GM21367 (cell line): ENCODE measurements at regions not wholly inside any gene's neighbourhood (a gene's known extent, or its start where the extent isn't known, plus 50 kb on each side); places are given as distances from the start of the nearest gene placed in this dataset.
"Not testable (repeated sequence)": the region's sequence is repeated elsewhere in the genome, so short reads cannot be mapped to it uniquely, and the experiment has no call there.

Experiments used
- ATAC-seq: cut with Tn5 transposase; IDR thresholded peaks from one replicate; pipeline ENCODE4 v1.9.1; 2021; ENCODE audit not compliant: unreplicated experiment

DNA sequence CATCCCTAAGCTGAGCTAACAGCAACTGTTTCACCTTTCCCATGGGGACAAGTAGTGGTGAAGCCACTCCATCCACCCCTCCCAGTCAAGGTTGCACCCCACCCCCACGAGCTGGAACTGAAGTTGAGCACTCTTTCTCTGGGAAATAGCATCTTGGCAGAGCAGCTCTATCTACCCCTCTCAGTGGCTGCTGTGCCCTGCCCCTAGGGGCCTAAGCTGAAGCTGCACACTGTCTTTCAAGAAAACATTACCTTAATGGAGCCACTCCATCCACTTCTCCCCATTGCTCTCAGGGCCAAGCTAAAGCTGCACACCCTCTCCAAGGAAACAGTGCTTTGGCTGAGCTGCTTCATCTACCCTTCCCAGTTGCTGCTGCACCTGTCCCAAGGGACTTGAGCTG is 170.6 kb upstream of the CCDC196 start:
- ATAC-seq: no peak

DNA sequence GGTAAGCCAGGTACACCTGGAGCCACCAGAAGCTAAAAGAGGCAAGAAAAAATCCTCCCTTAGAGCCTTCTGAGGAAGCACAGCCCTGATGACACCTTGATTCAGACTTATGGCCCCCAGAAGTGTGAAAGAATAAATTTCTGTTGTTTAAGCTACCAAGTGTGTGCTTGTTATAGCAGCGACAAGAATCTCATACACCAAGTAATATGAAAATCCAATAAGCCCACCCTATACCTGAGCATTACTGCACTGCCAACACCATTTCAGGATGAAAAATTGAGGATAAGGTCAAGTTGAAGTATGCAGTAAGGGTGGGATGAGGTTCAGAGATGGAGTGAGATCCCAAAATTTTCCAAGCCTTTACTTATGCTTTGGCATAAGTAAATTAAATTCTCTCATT is 163.6 kb upstream of the CCDC196 start:
- ATAC-seq: no peak

DNA sequence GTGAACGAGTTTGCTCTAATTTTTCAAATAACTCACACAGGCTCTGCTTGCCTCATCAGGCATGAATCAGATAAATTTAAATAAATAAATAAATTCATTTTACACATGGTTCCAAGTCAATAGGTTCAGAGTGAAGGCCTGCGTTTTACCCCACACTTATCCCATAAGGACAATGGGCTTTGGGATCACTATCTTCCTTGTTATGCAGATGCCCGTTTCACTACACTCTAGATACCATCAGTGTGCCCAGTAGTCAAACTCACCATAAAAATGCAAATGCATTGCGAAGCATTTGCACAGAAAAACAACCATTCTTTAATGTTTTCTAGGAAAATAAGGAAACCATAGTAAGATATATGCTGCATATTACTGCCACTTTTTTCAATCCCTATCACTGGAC is 155.9 kb upstream of the CCDC196 start:
- no peak for ATAC-seq

DNA sequence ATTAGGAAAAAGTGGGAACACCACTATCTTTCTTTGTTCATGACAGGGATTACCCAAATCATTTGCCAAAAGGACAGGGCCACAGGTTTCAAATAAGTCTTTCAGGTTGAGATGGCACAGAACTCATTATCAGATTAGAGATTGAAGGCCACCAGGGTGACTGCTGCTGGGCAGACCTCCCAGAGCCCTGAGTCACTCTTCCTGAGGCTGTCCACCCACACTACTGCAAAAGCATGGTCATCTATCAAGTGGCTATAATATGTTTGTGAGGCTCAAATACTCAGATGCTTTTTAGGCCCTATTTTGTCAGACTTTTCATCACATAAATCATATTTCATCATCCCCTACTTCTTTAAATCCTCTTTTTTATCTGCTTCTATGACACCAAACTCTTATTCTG is 155.3 kb upstream of the CCDC196 start:
- ATAC-seq: no peak

DNA sequence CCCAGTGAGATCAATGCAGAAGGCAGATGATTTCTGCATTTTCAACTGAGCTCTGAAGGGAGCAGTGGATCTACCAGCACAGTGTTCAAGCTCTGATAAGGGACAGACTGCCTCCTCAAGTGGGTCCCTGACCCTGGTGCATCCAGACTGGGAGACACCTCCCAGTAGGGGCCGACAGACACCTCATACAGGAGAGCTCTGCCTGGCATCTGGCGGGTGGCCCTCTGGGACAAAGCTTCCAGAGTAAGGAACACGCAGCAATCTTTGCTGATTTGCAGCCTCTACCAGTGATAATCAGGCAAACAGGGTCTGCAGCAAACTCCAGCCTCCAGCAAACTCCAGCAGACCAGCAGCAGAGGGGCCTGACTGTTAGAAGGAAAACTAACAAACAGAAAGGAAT is 152.9 kb upstream of the CCDC196 start:
- not testable (repeated sequence) for ATAC-seq

DNA sequence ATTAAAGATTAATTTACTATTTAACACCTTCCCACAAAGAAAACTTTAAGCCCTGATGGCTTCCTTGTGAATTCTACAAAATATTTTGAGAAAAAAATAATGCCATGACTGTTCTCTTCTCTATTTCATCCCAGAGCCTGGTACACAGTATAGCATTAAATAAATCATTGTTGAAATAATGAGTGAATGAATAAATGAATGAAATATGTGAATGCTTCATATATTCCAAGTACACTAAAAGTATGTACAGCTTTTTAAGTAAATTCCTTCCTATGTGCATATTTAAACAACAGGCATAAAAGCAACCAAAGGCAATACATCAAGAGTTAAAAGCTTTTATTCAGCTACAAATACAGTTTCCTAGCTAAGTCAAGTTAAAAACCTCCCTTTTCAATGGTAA is 144.9 kb upstream of the CCDC196 start:
- no peak for ATAC-seq

DNA sequence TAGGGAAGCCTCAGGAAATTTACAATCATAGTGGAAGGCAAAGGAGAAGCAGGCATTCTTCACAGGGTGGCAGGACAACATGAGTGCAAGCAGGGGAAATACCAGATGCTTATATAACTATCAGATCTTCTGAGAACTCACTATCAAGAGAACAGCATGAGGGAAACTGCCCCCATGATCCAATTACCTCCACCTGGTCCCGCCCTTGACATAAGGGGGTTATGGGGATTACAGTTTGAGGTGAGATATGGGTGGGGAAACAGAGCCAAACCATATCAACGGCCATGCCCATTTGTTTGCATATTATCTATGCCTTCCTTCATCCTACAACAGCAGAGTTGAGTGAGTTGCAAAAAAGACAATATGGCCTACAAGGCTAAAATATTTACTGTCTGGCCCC is 140.2 kb upstream of the CCDC196 start:
- ATAC-seq: no peak

DNA sequence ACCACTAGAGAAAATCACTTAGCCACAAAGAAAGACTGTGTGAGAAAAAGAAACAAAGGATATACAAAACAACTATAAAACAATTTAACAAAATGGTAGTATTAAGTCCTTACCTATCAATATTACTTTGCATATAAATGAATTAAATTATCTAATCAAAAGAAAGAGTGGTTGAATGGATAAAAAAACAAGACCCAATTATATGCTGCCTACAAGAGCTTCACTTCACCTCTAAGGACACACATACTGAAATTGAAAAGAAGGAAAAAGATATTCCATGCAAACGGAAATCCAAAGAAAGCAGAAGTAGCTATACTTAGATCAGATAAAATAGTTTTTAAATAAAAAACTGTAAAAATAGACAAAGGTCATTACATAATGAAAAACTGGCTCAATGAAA is 134.9 kb upstream of the CCDC196 start:
- no peak for ATAC-seq

DNA sequence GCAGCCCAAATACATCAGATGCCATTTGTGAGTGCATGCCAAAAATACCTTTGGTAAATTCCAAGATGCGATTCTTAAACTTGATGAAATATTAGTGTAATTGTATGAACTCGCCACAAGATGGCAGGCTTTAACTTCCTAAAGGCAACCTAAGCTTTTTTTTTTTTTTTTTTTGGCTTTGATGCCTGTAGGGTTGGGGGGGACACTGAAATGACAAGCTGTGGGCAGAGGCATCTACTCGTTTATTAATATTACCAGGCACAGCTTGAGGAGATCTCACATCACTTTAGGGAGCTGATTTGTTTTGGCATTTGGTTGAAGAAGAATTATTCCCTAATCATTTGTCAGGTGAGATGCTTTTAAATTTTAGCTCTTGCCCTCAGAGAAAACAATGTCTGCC is 126.7 kb upstream of the CCDC196 start:
- no peak for ATAC-seq

DNA sequence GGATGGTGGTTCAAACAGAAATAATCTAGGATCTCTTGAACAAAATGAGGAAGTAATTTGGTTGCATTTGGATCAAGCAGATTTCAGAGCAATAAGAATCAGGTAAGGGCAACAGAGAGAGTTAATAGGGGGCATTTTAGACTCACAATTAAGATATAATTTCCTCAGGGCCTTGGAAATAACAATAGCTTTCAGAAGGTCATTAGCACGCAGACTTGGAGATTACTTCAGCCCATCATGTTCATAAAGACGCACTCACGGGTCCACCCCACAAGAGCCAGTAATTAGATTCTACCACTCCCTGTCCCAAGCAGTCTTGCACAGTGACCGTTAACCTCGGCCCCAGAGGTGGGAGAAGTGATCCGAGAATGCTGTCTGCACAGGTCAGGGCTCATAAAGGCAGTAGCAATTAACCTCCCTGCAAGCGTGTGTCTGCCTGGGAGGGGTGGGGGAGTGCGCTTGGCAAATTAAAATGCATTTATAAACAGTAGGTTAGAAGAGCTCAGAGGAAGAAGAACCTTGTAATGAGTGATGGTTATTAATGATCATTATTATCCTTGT is 125.7 kb upstream of the CCDC196 start:
- no peak for ATAC-seq

DNA sequence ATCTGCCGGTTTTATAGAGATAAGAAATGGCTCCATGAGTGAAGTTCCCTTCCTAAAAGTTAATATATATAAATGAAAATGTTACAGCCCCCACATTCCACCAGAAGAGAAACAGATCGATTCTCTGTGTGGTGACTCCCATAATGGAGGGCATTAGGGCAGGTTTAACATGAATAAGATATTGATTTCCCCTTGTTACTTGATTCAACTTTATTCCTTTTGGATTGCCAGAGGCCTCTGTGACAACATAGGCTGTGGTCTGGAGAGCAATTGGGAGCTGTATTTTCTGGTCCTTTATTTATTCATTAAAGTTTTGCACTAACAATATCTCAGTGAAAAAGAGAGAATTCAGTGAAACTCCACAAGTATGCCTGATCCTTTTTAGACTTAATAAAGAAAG is 125.2 kb upstream of the CCDC196 start:
- ATAC-seq: no peak

DNA sequence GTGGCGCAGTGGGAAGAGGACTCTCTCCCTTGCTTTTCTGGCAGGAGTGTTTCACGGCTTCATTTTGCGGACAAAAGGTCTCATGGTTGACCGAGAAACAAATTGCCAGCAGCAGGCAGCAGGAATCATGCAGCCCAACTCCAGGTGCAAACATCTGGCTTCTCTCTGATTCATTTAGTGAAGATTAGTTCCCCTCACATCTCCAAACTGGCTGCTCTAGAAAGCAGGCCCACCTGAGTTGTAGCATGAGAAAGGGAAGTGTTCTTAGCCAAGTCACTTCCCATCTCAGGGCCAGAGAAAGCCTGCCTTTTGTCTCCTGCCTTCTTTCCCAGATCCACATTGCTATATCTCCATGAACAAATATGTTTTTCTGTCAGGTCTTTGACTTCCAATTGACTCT is 120.8 kb upstream of the CCDC196 start:
- ATAC-seq: no peak

DNA sequence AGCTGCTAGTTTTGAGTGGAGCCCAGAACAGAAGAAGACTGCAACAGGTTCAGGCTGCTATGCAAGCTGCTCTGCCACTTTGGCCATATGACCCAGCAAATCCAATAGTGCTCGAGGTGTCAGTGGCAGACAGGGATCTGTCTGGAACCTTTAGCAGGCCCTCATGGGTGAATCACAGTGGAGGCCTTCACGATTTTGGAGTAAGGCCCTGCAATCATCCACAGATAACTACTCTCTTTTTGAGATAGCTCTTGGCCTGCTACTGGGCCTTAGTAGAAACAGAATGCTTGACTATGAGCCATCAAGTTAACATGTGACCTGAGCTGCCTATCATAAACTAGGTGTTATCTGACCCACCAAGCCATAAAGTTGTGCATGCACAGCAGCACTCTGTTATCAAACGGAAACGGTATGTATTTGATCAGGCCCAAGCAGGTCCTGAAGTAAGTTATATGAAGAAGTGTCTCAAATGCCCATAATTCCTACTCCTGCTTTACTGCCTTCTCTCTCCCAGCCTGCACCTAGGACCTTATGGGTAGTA is 116.9 kb upstream of the CCDC196 start:
- no peak for ATAC-seq

DNA sequence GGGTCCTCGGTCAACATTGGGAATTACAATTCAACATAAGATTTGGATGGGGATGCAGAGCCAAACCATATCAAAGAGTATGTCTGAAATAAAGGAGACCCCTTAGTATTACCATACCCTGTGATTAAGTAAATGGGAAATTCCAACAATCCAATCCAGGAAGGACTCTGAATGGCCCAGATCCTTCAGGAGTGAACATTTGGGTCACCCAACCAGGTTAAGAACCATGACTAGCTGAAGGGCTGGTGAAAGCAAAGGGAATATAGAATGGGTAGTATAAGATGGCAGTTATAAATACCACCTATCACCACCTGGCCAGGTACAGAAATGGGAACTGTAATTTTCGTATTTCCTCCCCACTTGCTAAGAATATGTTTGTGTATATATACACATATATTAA is 114.4 kb upstream of the CCDC196 start:
- no peak for ATAC-seq

DNA sequence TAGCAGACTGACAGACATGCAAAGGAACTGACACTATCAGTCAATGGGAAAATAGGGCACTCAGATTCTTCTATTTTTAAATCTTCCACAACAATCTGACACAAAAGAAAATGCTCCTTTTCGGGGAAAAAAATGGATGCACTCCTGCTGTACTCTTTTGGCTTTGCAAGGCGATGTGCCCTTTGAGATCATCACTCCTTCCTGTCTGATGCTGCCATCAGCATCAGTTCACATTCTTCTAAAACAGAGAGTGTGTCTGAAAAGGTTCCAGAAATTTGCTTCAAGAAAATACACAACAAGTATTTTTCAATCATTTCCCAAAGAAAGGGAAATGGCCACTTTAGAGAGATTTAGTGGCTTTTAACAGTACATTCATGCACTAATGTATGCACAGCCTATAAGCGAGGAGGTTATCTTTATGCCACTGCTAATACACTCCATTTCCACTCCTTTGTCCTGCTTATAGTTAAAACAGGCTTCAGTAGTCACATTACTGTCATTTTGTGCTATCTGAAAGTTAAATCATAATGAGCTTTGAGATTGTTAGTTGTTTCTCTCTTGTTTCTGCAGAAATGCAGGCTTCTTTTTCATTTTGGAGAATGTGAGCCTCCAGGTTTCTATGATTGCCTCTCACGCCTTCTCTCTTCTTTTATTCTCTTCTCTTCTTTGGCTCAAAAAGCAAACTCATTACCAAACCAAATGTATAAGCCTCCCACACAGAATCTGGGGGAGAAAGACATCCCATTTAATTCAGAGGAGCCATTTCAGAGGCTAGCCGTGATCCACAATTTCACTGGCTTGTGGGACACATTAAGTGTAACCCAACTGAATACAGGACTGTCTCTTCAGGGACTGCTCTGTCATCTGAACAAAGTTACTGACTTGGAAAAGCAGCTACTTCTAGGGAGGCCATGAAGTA is 110.9 kb upstream of the CCDC196 start:
- no peak for ATAC-seq

DNA sequence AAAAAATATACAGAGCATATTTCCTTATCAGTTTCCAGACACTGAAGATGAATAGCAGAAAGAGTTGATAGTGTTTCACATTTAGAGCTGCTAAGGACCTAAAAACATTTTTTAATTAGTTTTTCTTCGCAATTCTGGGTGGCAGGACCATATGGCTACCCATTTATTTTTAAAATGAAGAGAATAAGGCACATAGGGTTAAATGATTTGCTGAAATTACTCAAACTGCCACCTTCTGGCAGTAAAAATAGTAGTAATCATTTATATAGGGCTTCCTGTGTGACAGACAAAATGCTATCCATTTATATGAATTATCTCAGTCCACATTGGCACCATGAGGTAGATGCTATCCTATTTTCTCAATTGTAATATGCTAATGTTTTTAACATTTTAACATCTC is 108.6 kb upstream of the CCDC196 start:
- no peak for ATAC-seq

DNA sequence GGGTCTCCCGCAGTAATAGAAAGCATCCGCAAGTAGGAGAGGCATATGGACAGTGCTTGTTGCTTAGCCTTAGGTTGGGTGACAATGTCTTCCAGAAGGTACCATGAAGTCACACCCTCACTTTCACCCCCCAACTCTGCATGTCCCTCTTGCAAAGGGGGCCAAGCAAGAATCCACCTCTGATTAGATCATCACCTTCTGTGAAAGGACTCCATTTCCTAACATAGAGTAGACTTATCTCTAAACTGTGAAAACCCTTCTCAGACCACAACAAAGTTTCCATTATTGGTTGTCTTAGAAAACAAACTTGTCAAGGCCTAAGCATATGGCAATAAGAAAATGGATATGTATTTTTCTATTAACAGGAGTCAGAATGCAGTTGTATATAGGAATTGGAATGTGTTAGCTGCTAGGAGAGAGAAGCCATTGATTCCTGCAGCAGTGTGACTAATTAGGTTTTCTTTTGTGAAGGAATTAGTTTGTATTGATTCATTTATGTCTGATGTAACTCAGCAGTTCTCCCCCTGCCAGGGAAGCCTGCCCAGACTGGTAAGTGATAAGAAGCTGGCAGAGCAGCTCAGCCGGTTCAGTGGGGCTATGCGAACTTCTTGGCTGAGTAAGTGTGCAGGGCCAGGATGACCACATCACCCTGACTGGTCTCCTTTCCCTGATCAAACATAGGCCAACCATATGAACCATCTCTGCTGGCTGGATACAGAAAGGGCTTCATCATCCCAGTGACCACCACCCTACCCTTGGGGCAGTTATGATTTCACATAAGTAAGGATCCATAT is 107.3 kb upstream of the CCDC196 start:
- ATAC-seq: no peak

DNA sequence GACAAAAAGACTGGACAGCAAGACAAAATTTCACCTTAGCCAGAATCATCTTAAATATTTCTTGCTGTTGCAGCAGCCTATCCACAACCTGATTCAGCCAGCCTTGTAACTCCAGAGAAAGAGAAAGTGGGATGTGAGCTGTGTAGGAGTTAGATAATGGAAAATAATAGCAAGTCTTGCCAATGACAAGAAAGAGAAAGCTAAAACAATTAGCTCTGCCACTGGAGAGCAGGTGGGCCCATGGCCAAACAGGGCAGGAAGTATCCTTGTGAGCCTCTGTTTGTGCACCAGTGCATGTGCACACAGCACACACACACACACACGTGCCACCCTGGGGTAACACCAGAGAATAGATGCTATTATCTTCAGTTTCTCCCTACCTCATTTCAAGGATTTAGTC is 106.0 kb upstream of the CCDC196 start:
- ATAC-seq: no peak

DNA sequence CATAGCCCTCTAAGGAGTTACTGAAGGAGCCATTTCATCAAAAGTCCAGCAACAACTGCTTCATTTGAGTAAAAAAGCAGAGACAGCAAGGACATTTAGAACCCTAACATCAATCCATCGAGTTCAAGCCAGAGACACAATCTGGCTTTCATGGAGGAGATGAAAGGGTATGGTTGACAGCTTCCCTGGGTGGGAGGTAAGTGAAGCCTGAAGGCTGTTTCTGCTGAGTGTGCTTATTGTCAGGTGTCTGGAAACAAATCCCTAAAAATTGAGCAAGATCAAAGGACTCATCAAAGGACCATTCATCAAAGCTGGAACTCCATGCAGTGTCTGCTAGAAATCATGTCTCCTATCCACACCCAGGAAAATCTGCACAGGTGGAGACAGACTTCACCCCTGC is 104.4 kb upstream of the CCDC196 start:
- ATAC-seq: no peak

DNA sequence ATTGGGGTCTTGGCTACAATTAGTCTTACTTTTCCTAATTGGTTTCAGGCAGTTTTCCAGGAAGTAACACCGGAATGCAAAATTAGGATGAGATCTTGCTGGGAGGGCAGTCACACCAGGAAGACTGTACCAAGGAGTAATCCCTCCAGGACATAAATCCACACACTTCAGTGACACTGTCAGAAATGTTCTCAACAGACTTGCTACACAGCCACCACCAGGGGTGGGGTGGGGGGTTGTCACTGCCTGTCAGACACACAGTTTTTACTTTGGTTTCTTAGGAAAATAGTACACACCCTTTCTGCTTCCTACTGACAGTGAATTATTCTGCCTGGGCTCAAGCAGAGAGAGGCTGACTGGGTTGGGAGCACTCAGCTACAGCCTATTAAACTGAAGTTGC is 102.9 kb upstream of the CCDC196 start:
- no peak for ATAC-seq

DNA sequence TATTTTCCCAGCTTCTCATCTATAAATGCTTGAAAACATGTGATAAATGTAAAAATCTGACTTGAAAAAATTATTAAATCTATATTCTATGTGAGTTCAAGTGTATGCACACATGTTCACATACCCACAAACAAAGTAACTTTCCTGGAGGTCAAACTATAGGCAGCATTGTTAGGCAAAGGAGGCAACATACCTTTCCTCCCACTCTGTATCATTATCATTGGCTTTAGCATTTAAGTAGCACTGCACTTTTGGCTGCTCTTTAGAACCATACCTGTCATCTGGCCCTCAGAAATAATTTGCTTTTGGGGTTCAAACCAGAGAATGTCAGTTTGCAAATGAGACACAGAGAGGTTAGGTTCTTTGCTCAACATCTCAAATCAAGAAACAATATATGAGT is 102.4 kb upstream of the CCDC196 start:
- no peak for ATAC-seq

DNA sequence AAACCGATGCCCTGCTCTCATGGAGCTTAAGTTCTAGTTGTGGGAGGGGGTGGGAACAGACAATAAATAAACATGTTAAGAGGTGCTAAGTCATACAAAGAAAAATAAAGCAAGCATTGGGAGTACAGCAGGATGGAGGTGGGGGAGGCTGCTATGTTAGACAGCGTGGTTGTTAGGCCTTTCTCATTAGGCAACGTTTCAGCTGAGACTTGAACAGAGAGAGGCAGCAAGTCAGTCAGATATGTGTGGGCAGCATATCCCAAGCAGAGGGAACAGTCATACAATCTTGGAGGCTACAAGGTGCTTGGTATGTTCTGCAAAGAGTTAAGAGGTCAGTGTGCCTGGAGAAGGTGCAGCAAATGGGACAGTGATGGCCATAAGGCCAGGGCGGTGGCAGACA is 97.7 kb upstream of the CCDC196 start:
- ATAC-seq: no peak
